Activated CD4-positive, alpha-beta T cell treated with anti-CD3 and anti-CD28 coated beads for 36 hours (primary cell): ENCODE measurements at regions not wholly inside any gene's neighbourhood (a gene's known extent, or its start where the extent isn't known, plus 50 kb on each side); places are given as distances from the start of the nearest gene placed in this dataset.

ENCODE experiments used
- ATAC-seq: fragments of 200-7000 bp; cut with Tn5 transposase; one replicate; pipeline ENCODE4 v1.10.0; 2021; ENCODE audit warnings: mild to moderate bottlenecking, moderate library complexity
- CTCF ChIA-PET: fragments of 350-600 bp; sonication (Branson Sonifier 250); formaldehyde crosslinking; loops from one replicate; lab custom pipeline; 2021; ENCODE audit warnings: antibody characterized with exemption; lab: Charles Lee
- POLR2A ChIA-PET: fragments of 350-600 bp; sonication (Branson Sonifier 250); formaldehyde crosslinking; loops from one replicate; lab custom pipeline; 2021; ENCODE audit warnings: antibody characterized with exemption, inconsistent platforms; lab: Charles Lee
- DNase-seq: peaks from one replicate; pipeline ENCODE4 v3.0.0-alpha.2; 2020
- H3K27ac Mint-ChIP-seq: one replicate; pipeline ENCODE4 v1.8.0; 2021; ENCODE audit warnings: mixed read lengths
- H3K27me3 Mint-ChIP-seq: one replicate; pipeline ENCODE4 v1.8.0; 2021; ENCODE audit warnings: mixed read lengths
- H3K36me3 Mint-ChIP-seq: one replicate; pipeline ENCODE4 v1.8.0; 2021; ENCODE audit warnings: low read depth, mixed read lengths
- H3K4me1 Mint-ChIP-seq: one replicate; pipeline ENCODE4 v1.8.0; 2021; ENCODE audit warnings: mixed read lengths
- H3K4me3 Mint-ChIP-seq: one replicate; pipeline ENCODE4 v1.8.0; 2021; ENCODE audit warnings: mild to moderate bottlenecking, moderate library complexity, mixed read lengths
- H3K9me3 Mint-ChIP-seq: one replicate; pipeline ENCODE4 v1.8.0; 2021; ENCODE audit warnings: low read depth, mixed read lengths
- intact Hi-C, 2 experiments: fragments of 100-400 bp; cut with DNase I in 1 of 2; cut with micrococcal nuclease in 1 of 2; formaldehyde crosslinking; loops; one replicate each; pipeline versions ENCODE4 v1.14.2 to v1.15.1; 2022 to 2024; cut with DNase I, micrococcal nuclease

- Mint-ChIP-seq H3K36me3 (no peaks in the 10 kb centered on the region), H3K27ac (no peak overlapping the region), H3K4me3 (no peak overlapping the region), H3K4me1 (no peaks in the 10 kb centered on the region), H3K9me3 (peaks cover 3% of the 10 kb centered on the region), H3K27me3 (no peaks in the 10 kb centered on the region)
- ChIA-PET POLR2A (no interaction called here), CTCF (no interaction called here)
- ATAC-seq, result no peak
- intact Hi-C loops, result no loop called here
- DNase-seq, result no peak
These were observed 864.3 kb downstream of the NSUN3 start for GRCh38 chr3:94927175-94927574.

GRCh38 chr3:94928921-94929320 is 866.1 kb downstream of the NSUN3 start:
- Mint-ChIP-seq H3K4me1 (no peaks in the 10 kb centered on the region), H3K4me3 (no peak overlapping the region), H3K9me3 (peaks cover 3% of the 10 kb centered on the region), H3K27ac (no peak overlapping the region), H3K36me3 (no peaks in the 10 kb centered on the region), H3K27me3 (no peaks in the 10 kb centered on the region)
- ChIA-PET CTCF (no interaction called here), POLR2A (no interaction called here)
- DNase-seq, result peak; percentile 27
- intact Hi-C loops, result no loop called here
- ATAC-seq, result peak; percentile 36

- no peak for ATAC-seq
- H3K27me3 Mint-ChIP-seq, result no peaks in the 10 kb centered on the region
- ChIA-PET CTCF (interaction anchor here (0.6 kb wide), 1 partner anchor 393 kb away, joined by 3 read pairs; no protein-coding TSS in a partner anchor), POLR2A (no interaction called here)
- H3K4me1 Mint-ChIP-seq, result no peaks in the 10 kb centered on the region
- peaks cover 10% of the 10 kb centered on the region for H3K9me3 Mint-ChIP-seq
- DNase-seq, result no peak
- intact Hi-C loops, result no loop called here
- H3K4me3 Mint-ChIP-seq, result no peak overlapping the region
- H3K36me3 Mint-ChIP-seq, result no peaks in the 10 kb centered on the region
- H3K27ac Mint-ChIP-seq, result no peak overlapping the region
These were observed 873.1 kb downstream of the NSUN3 start for GRCh38 chr3:94935738-94936580.

GRCh38 chr3:94937980-94938379 is 875.1 kb downstream of the NSUN3 start:
- Mint-ChIP-seq H3K9me3 (peaks cover 15% of the 10 kb centered on the region), H3K27me3 (no peaks in the 10 kb centered on the region), H3K4me1 (no peaks in the 10 kb centered on the region), H3K27ac (no peak overlapping the region), H3K4me3 (no peak overlapping the region), H3K36me3 (no peaks in the 10 kb centered on the region)
- POLR2A ChIA-PET, result no interaction called here
- DNase-seq (no peak), ATAC-seq (no peak)
- intact Hi-C loops, result no loop called here
- CTCF ChIA-PET, result no interaction called here

GRCh38 chr3:94946683-94947082 is 883.8 kb downstream of the NSUN3 start:
- intact Hi-C loops, result no loop called here
- H3K4me1 Mint-ChIP-seq, result no peaks in the 10 kb centered on the region
- ChIA-PET POLR2A (no interaction called here), CTCF (no interaction called here)
- H3K4me3 Mint-ChIP-seq, result no peak overlapping the region
- H3K27me3 Mint-ChIP-seq, result no peaks in the 10 kb centered on the region
- H3K36me3 Mint-ChIP-seq, result no peaks in the 10 kb centered on the region
- H3K9me3 Mint-ChIP-seq, result peaks cover 17% of the 10 kb centered on the region
- H3K27ac Mint-ChIP-seq, result no peak overlapping the region
- no peak for DNase-seq
- no peak for ATAC-seq

GRCh38 chr3:94961423-94962100 is 898.7 kb downstream of the NSUN3 start:
- Mint-ChIP-seq H3K4me1 (no peaks in the 10 kb centered on the region), H3K27ac (no peak overlapping the region), H3K27me3 (no peaks in the 10 kb centered on the region), H3K36me3 (no peaks in the 10 kb centered on the region), H3K9me3 (peaks cover 1% of the 10 kb centered on the region), H3K4me3 (no peak overlapping the region)
- ATAC-seq, result no peak
- POLR2A ChIA-PET, result no interaction called here
- DNase-seq, result no peak
- intact Hi-C loops, result no loop called here
- CTCF ChIA-PET, result no interaction called here

- intact Hi-C loops, result no loop called here
- ATAC-seq (no peak), DNase-seq (no peak)
- Mint-ChIP-seq H3K4me1 (no peaks in the 10 kb centered on the region), H3K27me3 (no peaks in the 10 kb centered on the region), H3K36me3 (no peaks in the 10 kb centered on the region), H3K9me3 (peaks cover 5% of the 10 kb centered on the region), H3K27ac (no peak overlapping the region), H3K4me3 (no peak overlapping the region)
- ChIA-PET CTCF (no interaction called here), POLR2A (no interaction called here)
These were observed 903.1 kb downstream of the NSUN3 start for GRCh38 chr3:94965867-94966475.

- Mint-ChIP-seq H3K27ac (no peak overlapping the region), H3K36me3 (no peaks in the 10 kb centered on the region), H3K4me3 (no peak overlapping the region), H3K27me3 (no peaks in the 10 kb centered on the region), H3K9me3 (peaks cover 7% of the 10 kb centered on the region), H3K4me1 (no peaks in the 10 kb centered on the region)
- CTCF ChIA-PET, result no interaction called here
- no peak for ATAC-seq
- DNase-seq, result no peak
- POLR2A ChIA-PET, result no interaction called here
- intact Hi-C loops, result no loop called here
These were observed 904.3 kb downstream of the NSUN3 start for GRCh38 chr3:94967196-94967595.

- no peaks in the 10 kb centered on the region for H3K27me3 Mint-ChIP-seq
- no peak overlapping the region for H3K4me3 Mint-ChIP-seq
- no peaks in the 10 kb centered on the region for H3K4me1 Mint-ChIP-seq
- ATAC-seq, result no peak
- ChIA-PET CTCF (interaction anchor here (0.6 kb wide), 2 partner anchors 206 to 661 kb away, joined by 3 read pairs; no protein-coding TSS in a partner anchor), POLR2A (no interaction called here)
- H3K9me3 Mint-ChIP-seq, result peaks cover 7% of the 10 kb centered on the region
- H3K36me3 Mint-ChIP-seq, result no peaks in the 10 kb centered on the region
- no peak overlapping the region for H3K27ac Mint-ChIP-seq
- DNase-seq, result no peak
- intact Hi-C loops, result no loop called here
These were observed 905.7 kb downstream of the NSUN3 start for GRCh38 chr3:94968519-94968918.

GRCh38 chr3:94972066-94972465 is 909.2 kb downstream of the NSUN3 start:
- intact Hi-C loops, result no loop called here
- Mint-ChIP-seq H3K27me3 (no peaks in the 10 kb centered on the region), H3K4me1 (no peaks in the 10 kb centered on the region), H3K27ac (no peak overlapping the region), H3K36me3 (no peaks in the 10 kb centered on the region), H3K9me3 (peaks cover 19% of the 10 kb centered on the region), H3K4me3 (no peak overlapping the region)
- ATAC-seq, result no peak
- ChIA-PET CTCF (no interaction called here), POLR2A (no interaction called here)
- DNase-seq, result no peak

GRCh38 chr3:94978084-94978483 is 915.2 kb downstream of the NSUN3 start:
- no peak overlapping the region for H3K4me3 Mint-ChIP-seq
- H3K27me3 Mint-ChIP-seq, result no peaks in the 10 kb centered on the region
- no peak for ATAC-seq

GRCh38 chr3:94985778-94986177 is 922.9 kb downstream of the NSUN3 start:
- Mint-ChIP-seq H3K4me3 (no peak overlapping the region), H3K27me3 (no peaks in the 10 kb centered on the region), H3K27ac (no peak overlapping the region), H3K4me1 (no peaks in the 10 kb centered on the region), H3K9me3 (peaks cover 2% of the 10 kb centered on the region), H3K36me3 (no peaks in the 10 kb centered on the region)
- ATAC-seq, result no peak
- DNase-seq, result no peak
- ChIA-PET CTCF (interaction anchor here (1.0 kb wide), 1 partner anchor 18 kb away, joined by 3 read pairs; no protein-coding TSS in a partner anchor), POLR2A (no interaction called here)
- intact Hi-C loops, result no loop called here

More at GRCh38 chr3:94978084-94978483, 915.2 kb downstream of the NSUN3 start:
- Mint-ChIP-seq H3K9me3 (peaks cover 23% of the 10 kb centered on the region), H3K36me3 (no peaks in the 10 kb centered on the region), H3K27ac (no peak overlapping the region), H3K4me1 (no peaks in the 10 kb centered on the region)
- ChIA-PET CTCF (no interaction called here), POLR2A (no interaction called here)
- no peak for DNase-seq
- intact Hi-C loops, result no loop called here
